PC-3 (cell line): ENCODE measurements at regions not wholly inside any gene's neighbourhood (a gene's known extent, or its start where the extent isn't known, plus 50 kb on each side); places are given as distances from the start of the nearest gene placed in this dataset.

Source experiments
- CTCF ChIP-seq: fragments of 300-600 bp; sonication (generic); conservative IDR thresholded peaks from 2 replicates; pipeline ENCODE4 v1.5.1; 2017; ENCODE audit warnings: antibody characterized with exemption, low read depth, mild to moderate bottlenecking, low read length
- EZH2 ChIP-seq: fragments of 300-600 bp; sonication (generic); IDR thresholded peaks from one replicate; pipeline ENCODE4 v1.6.1; 2017; ENCODE audit warnings: antibody characterized with exemption, mild to moderate bottlenecking, low read length; ENCODE audit not compliant: unreplicated experiment
- EZH2phosphoT487 ChIP-seq: fragments of 300-600 bp; sonication (generic); IDR thresholded peaks from 2 replicates; pipeline ENCODE4 v1.6.1; 2018; ENCODE audit warnings: mild to moderate bottlenecking, antibody characterized with exemption, low read length, borderline replicate concordance

GRCh38 chr4:87746001-87746400 is 53.4 kb upstream of the IBSP start:
- no peak for TF ChIP-seq CTCF
- TF ChIP-seq EZH2phosphoT487 = no peak
- no peak for TF ChIP-seq EZH2
